B cell (primary cell): ENCODE measurements at regions not wholly inside any gene's neighbourhood (a gene's known extent, or its start where the extent isn't known, plus 50 kb on each side); places are given as distances from the start of the nearest gene placed in this dataset.

ENCODE experiments used
- ATAC-seq: fragments of 200-7000 bp; cut with Tn5 transposase; one replicate; pipeline ENCODE4 v1.10.0; 2021; ENCODE audit warnings: low read depth, mild to moderate bottlenecking, moderate number of reproducible peaks, moderate library complexity
- CTCF ChIA-PET: fragments of 350-600 bp; sonication (Branson Sonifier 250); formaldehyde crosslinking; loops from one replicate; lab custom pipeline; 2021; ENCODE audit warnings: antibody characterized with exemption, inconsistent platforms; lab: Charles Lee
- POLR2A ChIA-PET: fragments of 350-600 bp; sonication (Branson Sonifier 250); formaldehyde crosslinking; loops from one replicate; lab custom pipeline; 2021; ENCODE audit warnings: antibody characterized with exemption; lab: Charles Lee
- DNase-seq: peaks from one replicate; pipeline ENCODE4 v3.0.0; 2013
- H2AFZ ChIP-seq: 2 replicates; pipeline ENCODE4 v1.6.1; 2012; ENCODE audit warnings: mild to moderate bottlenecking, low read depth, low read length; ENCODE audit not compliant: insufficient read depth, poor library complexity, severe bottlenecking
- H3K27ac ChIP-seq, 2 donors: 1 replicate in 1 of 2; 2 replicates in 1 of 2; pipeline ENCODE4 v1.5.1; 2012 to 2013; ENCODE audit warnings: low read length in 2 of 2, mild to moderate bottlenecking in 2 of 2, moderate library complexity in 1 of 2
- H3K27me3 ChIP-seq, 4 experiments: fragments of 200-600 bp in 1 of 4; sonication (generic) in 1 of 4; replicated peaks in 1 of 4; 1 replicate in 2 of 4; 2 replicates in 2 of 4; pipeline versions ENCODE4 v1.6.1 to v1.7.0; 2013 to 2016; ENCODE audit warnings: low read length in 3 of 4, mild to moderate bottlenecking in 2 of 4, mixed read lengths in 1 of 4, moderate library complexity in 1 of 4; ENCODE audit not compliant: insufficient read depth in 4 of 4, control insufficient read depth in 3 of 4; ENCODE audit errors: control extremely low read depth in 1 of 4
- H3K36me3 ChIP-seq, 2 experiments: replicated peaks in 1 of 2; 1 replicate in 1 of 2; 2 replicates in 1 of 2; pipeline versions ENCODE4 v1.6.1 to v1.7.1; 2013; ENCODE audit warnings: low read length in 1 of 2; ENCODE audit not compliant: insufficient read depth in 2 of 2, control insufficient read depth in 1 of 2; ENCODE audit errors: control extremely low read depth in 1 of 2, extremely low read depth in 1 of 2
- H3K4me1 ChIP-seq, 2 donors: fragments of 200-600 bp in 1 of 2; sonication (generic) in 1 of 2; 1 replicate in 1 of 2; 2 replicates in 1 of 2; pipeline versions ENCODE4 v1.5.1 to v1.6.1; 2013 to 2017; ENCODE audit warnings: low read length in 2 of 2; ENCODE audit not compliant: control insufficient read depth in 2 of 2, insufficient read depth in 2 of 2
- H3K4me2 ChIP-seq: replicated peaks from 2 replicates; pipeline ENCODE3; 2012; ENCODE audit warnings: mild to moderate bottlenecking, low read depth, low read length; ENCODE audit not compliant: poor library complexity, severe bottlenecking
- H3K4me3 ChIP-seq, 5 experiments: fragments of 200-600 bp in 1 of 5; sonication (generic) in 1 of 5; 1 replicate in 3 of 5; 2 replicates in 2 of 5; pipeline versions ENCODE4 v1.5.1 to v1.7.0; 2011 to 2016; ENCODE audit warnings: low read length in 4 of 5, mild to moderate bottlenecking in 4 of 5, low read depth in 2 of 5, control low read depth in 1 of 5, moderate library complexity in 1 of 5; ENCODE audit not compliant: insufficient read depth in 1 of 5; ENCODE audit errors: control extremely low read depth in 1 of 5, extremely low read depth in 1 of 5
- H3K79me2 ChIP-seq: fragments of 200-600 bp; sonication (generic); one replicate; pipeline ENCODE4 v1.6.0; 2016; ENCODE audit warnings: low read length; ENCODE audit not compliant: control insufficient read depth, insufficient read depth
- H3K9ac ChIP-seq: fragments of 200-600 bp; sonication (generic); 2 replicates; pipeline ENCODE4 v1.6.1; 2017; ENCODE audit warnings: mild to moderate bottlenecking, low read length, moderate library complexity
- H3K9me3 ChIP-seq, 3 donors: one replicate each; pipeline versions ENCODE4 v1.6.1 to v1.7.1; 2013; ENCODE audit warnings: low read length in 2 of 3; ENCODE audit not compliant: control insufficient read depth in 2 of 3, insufficient read depth in 1 of 3; ENCODE audit errors: control extremely low read depth in 1 of 3
- H4K20me1 ChIP-seq: 2 replicates; pipeline ENCODE4 v1.6.0; 2012; ENCODE audit warnings: mild to moderate bottlenecking, low read length; ENCODE audit not compliant: insufficient read depth, control insufficient read depth, poor library complexity, severe bottlenecking
- H3K27ac Mint-ChIP-seq: one replicate; pipeline ENCODE4 v1.8.0; 2021; ENCODE audit warnings: mixed read lengths
- H3K27me3 Mint-ChIP-seq: one replicate; pipeline ENCODE4 v1.8.0; 2021; ENCODE audit warnings: mixed read lengths
- H3K4me1 Mint-ChIP-seq: one replicate; pipeline ENCODE4 v1.8.0; 2021; ENCODE audit warnings: mixed read lengths
- H3K4me3 Mint-ChIP-seq: one replicate; pipeline ENCODE4 v1.8.0; 2021; ENCODE audit warnings: mixed read lengths
- H3K9me3 Mint-ChIP-seq: one replicate; pipeline ENCODE4 v1.8.0; 2022; ENCODE audit warnings: mixed read lengths; ENCODE audit not compliant: insufficient read depth
- CTCF ChIP-seq: fragments of 200-600 bp; IDR thresholded peaks from one replicate; pipeline ENCODE4 v1.8.0; 2022; ENCODE audit warnings: antibody characterized with exemption, mild to moderate bottlenecking
- EZH2 ChIP-seq: IDR thresholded peaks from 2 replicates; pipeline ENCODE4 v1.6.1; 2012; ENCODE audit warnings: borderline replicate concordance, low read depth, mild to moderate bottlenecking, moderate library complexity, low read length; ENCODE audit not compliant: insufficient read depth, poor library complexity, severe bottlenecking
- WGBS: methylation state at CpG from one replicate; pipeline ENCODE4 v1.1.5; 2013; ENCODE audit warnings: missing lambda C conversion rate; ENCODE audit not compliant: insufficient coverage; 5-methylcytosine and 5-hydroxymethylcytosine counted together
- intact Hi-C: fragments of 100-400 bp; cut with micrococcal nuclease; formaldehyde crosslinking; loops from one replicate; pipeline ENCODE4 v1.10.0; 2022

- Histone ChIP-seq H3K4me3 (no peak overlapping the region), H3K9ac (no peak overlapping the region), H3K4me1 (no peaks in the 10 kb centered on the region), H3K4me2 (no peak overlapping the region), H3K79me2 (no peaks in the 10 kb centered on the region), H3K27me3 (peaks cover 0 to 3% (median 0%) of the 10 kb centered on the region in 4 experiments), H3K27ac (no peak overlapping the region), H3K36me3 (no peaks in the 10 kb centered on the region), H2AFZ (no peak overlapping the region), H3K9me3 (no peaks in the 10 kb centered on the region), H4K20me1 (no peaks in the 10 kb centered on the region)
- POLR2A ChIA-PET: no interaction called here
- no peak for TF ChIP-seq CTCF
- TF ChIP-seq EZH2: no peak
- intact Hi-C loops: no loop called here
- H3K4me1 Mint-ChIP-seq: no peaks in the 10 kb centered on the region
- 89% methylated on average over 1 of the region's 7 CpGs for WGBS
- peaks cover 2% of the 10 kb centered on the region for H3K9me3 Mint-ChIP-seq
- no peak overlapping the region for H3K4me3 Mint-ChIP-seq
- H3K27me3 Mint-ChIP-seq: peaks cover 12% of the 10 kb centered on the region
- no peak for DNase-seq
- CTCF ChIA-PET: no interaction called here
- ATAC-seq: no peak
- no peak overlapping the region for H3K27ac Mint-ChIP-seq
Measured at GRCh38 chr14:97046967-97047366, 249.8 kb downstream of the VRK1 start.

GRCh38 chr14:97052001-97052400 lies 254.8 kb downstream of the VRK1 start:
- Histone ChIP-seq H4K20me1 (no peaks in the 10 kb centered on the region), H3K27me3 (peaks cover 0 to 3% (median 0%) of the 10 kb centered on the region in 4 experiments), H3K4me1 (no peaks in the 10 kb centered on the region), H3K4me3 (no peak overlapping the region), H3K27ac (no peak overlapping the region), H3K9me3 (no peaks in the 10 kb centered on the region), H3K9ac (no peak overlapping the region), H3K36me3 (no peaks in the 10 kb centered on the region), H3K79me2 (no peaks in the 10 kb centered on the region), H2AFZ (no peak overlapping the region), H3K4me2 (no peak overlapping the region)
- no peak overlapping the region for H3K4me3 Mint-ChIP-seq
- no peaks in the 10 kb centered on the region for H3K4me1 Mint-ChIP-seq
- peaks cover 3% of the 10 kb centered on the region for H3K27me3 Mint-ChIP-seq
- H3K9me3 Mint-ChIP-seq: peaks cover 2% of the 10 kb centered on the region
- ChIA-PET POLR2A (no interaction called here), CTCF (no interaction called here)
- intact Hi-C loops: no loop called here
- ATAC-seq (no peak), DNase-seq (no peak)
- H3K27ac Mint-ChIP-seq: no peak overlapping the region
- no peak for TF ChIP-seq EZH2
- no peak for TF ChIP-seq CTCF
